SK-N-DZ (cell line): ENCODE measurements at regions not wholly inside any gene's neighbourhood (a gene's known extent, or its start where the extent isn't known, plus 50 kb on each side); places are given as distances from the start of the nearest gene placed in this dataset.

Source experiments
- DNase-seq: peaks from one replicate; pipeline ENCODE4 v3.0.0-alpha.2; 2015; ENCODE audit warnings: low spot score

- no peak for DNase-seq
Measured at GRCh38 chr11:37087650-37088572, 489.9 kb upstream of the RAG2 start.

- DNase-seq: no peak
Measured at GRCh38 chr11:37078521-37078920, 480.5 kb upstream of the RAG2 start.

- no peak for DNase-seq
Measured at GRCh38 chr11:37076866-37077265, 478.8 kb upstream of the RAG2 start.

- DNase-seq: no peak
Measured at GRCh38 chr11:37072538-37073055, 474.6 kb upstream of the RAG2 start.

- DNase-seq: no peak
Measured at GRCh38 chr11:37050311-37050710, 452.3 kb upstream of the RAG2 start.

- DNase-seq: no peak
Measured at GRCh38 chr11:37040921-37041320, 442.9 kb upstream of the RAG2 start.

GRCh38 chr11:37038911-37039310 is 440.9 kb upstream of the RAG2 start:
- DNase-seq: no peak

GRCh38 chr11:37026741-37027140 is 428.7 kb upstream of the RAG2 start:
- no peak for DNase-seq

GRCh38 chr11:37026326-37026725 is 428.3 kb upstream of the RAG2 start:
- DNase-seq: no peak

GRCh38 chr11:37006563-37006962 is 408.5 kb upstream of the RAG2 start:
- DNase-seq: no peak

GRCh38 chr11:37002831-37003230 is 404.8 kb upstream of the RAG2 start:
- no peak for DNase-seq

- DNase-seq: peak; percentile 75
Measured at GRCh38 chr11:36997656-36998055, 399.6 kb upstream of the RAG2 start.

- DNase-seq: no peak
Measured at GRCh38 chr11:36996795-36997194, 398.8 kb upstream of the RAG2 start.

- DNase-seq: peak; percentile 64
Measured at GRCh38 chr11:36994208-36994607, 396.2 kb upstream of the RAG2 start.

GRCh38 chr11:36988556-36988955 is 390.5 kb upstream of the RAG2 start:
- no peak for DNase-seq

- DNase-seq: no peak
Measured at GRCh38 chr11:36985562-36985961, 387.5 kb upstream of the RAG2 start.

- no peak for DNase-seq
Measured at GRCh38 chr11:36976741-36977140, 378.7 kb upstream of the RAG2 start.

GRCh38 chr11:36974771-36975170 is 376.7 kb upstream of the RAG2 start:
- DNase-seq: no peak

GRCh38 chr11:36953976-36954375 is 355.9 kb upstream of the RAG2 start:
- DNase-seq: peak; percentile 32

- DNase-seq: no peak
Measured at GRCh38 chr11:36948460-36949127, 350.6 kb upstream of the RAG2 start.

GRCh38 chr11:36945384-36945783 is 347.3 kb upstream of the RAG2 start:
- peak; percentile 26 for DNase-seq

- no peak for DNase-seq
Measured at GRCh38 chr11:36933481-36933880, 335.4 kb upstream of the RAG2 start.

GRCh38 chr11:36931139-36931538 is 333.1 kb upstream of the RAG2 start:
- no peak for DNase-seq
